ENCODE measurements at regions not wholly inside any gene's neighbourhood (a gene's known extent, or its start where the extent isn't known, plus 50 kb on each side); places are given as distances from the start of the nearest gene placed in this dataset.

DNA sequence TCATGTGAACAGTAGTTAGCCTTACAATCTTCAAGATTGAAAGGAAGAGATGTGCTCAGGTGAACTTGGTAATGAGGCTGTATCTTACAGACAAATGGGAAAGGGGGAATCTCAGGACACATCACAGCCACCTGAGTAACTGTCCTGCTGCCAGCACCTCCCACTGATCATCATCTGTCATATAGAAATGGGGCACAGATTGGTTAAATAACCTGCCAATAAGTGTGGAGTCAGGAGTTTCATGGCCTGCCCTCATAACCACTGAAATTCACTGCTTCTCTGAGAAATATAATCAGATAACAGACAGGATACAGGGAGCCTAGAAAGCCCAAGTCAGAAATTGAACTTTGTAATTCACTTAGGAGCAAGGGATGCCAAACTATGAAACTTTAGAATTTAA, 64.9 kb upstream of the TAS2R16 start:
- CTCF ChIA-PET: interaction anchor here (0.6 kb wide), 1 partner anchor 170 kb away, joined by 3 read pairs; no protein-coding TSS in a partner anchor
- no peak overlapping the region for H3K27ac ChIP-seq
- TF ChIP-seq, protein P1, sequence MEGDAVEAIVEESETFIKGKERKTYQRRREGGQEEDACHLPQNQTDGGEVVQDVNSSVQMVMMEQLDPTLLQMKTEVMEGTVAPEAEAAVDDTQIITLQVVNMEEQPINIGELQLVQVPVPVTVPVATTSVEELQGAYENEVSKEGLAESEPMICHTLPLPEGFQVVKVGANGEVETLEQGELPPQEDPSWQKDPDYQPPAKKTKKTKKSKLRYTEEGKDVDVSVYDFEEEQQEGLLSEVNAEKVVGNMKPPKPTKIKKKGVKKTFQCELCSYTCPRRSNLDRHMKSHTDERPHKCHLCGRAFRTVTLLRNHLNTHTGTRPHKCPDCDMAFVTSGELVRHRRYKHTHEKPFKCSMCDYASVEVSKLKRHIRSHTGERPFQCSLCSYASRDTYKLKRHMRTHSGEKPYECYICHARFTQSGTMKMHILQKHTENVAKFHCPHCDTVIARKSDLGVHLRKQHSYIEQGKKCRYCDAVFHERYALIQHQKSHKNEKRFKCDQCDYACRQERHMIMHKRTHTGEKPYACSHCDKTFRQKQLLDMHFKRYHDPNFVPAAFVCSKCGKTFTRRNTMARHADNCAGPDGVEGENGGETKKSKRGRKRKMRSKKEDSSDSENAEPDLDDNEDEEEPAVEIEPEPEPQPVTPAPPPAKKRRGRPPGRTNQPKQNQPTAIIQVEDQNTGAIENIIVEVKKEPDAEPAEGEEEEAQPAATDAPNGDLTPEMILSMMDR (conservative IDR thresholded peaks at IDR 0.05; ENCODE audit: low read depth): no peak
- no peak for DNase-seq (ENCODE audit: low spot score)
- POLR2A ChIA-PET (ENCODE audit: low non-redundant PET): no interaction called here

- ChIA-PET POLR2A (ENCODE audit: low non-redundant PET) (no interaction called here), CTCF (no interaction called here)
- TF ChIP-seq, protein P1 (conservative IDR thresholded peaks at IDR 0.05; ENCODE audit: low read depth): no peak
- H3K27ac ChIP-seq: no peak overlapping the region
- DNase-seq (ENCODE audit: low spot score): no peak
Measured at GRCh38 chr7:123057911-123058310, 62.4 kb upstream of the TAS2R16 start.

DNA sequence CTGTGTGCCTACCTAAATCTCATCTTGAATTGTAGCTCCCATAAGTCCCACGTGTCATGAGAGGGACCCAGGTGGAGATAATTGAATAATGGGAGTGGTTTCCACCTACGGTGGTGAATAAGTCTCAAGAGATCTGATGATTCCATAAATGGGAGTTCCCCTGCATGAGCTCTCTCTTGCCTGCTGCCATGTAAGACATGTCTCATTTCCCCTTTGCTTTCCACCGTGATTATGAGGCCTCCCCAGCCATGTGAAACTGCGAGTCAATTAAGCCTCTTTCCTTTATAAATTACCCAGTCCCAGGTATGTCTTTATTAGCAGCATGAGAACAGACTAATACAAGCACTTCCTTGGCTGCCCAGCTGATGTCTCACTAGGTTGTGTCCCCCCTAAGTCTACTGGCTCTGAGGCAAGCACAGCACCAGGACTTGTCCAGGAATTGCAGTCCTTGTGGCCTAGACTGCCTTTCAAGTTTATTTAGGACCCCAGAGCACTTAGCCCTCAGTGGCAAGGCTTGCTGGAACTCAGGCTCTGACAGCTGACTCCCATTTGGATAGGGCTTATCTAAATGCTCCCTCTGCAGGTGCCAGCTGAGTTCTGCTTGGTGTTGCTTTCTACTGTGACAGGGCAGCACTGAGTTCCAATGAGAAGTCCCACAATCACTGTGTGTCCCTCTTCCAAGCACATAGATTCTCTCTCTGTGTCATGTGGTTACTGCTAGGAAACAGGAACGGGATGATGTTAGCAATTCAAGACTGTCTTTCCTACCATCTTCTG, 59.0 kb upstream of the TAS2R16 start:
- TF ChIP-seq, protein P1 (conservative IDR thresholded peaks at IDR 0.05; ENCODE audit: low read depth): no peak
- H3K27ac ChIP-seq: no peak overlapping the region
- no peak for DNase-seq (ENCODE audit: low spot score)
- ChIA-PET POLR2A (ENCODE audit: low non-redundant PET) (no interaction called here), CTCF (no interaction called here)

- DNase-seq (ENCODE audit: low spot score): no peak
- TF ChIP-seq, protein P1 (conservative IDR thresholded peaks at IDR 0.05; ENCODE audit: low read depth): no peak
- ChIA-PET CTCF (no interaction called here), POLR2A (ENCODE audit: low non-redundant PET) (no interaction called here)
- no peak overlapping the region for H3K27ac ChIP-seq
Measured at GRCh38 chr7:123051916-123052315, 56.4 kb upstream of the TAS2R16 start.

GRCh38 chr7:123047955-123048354, 52.5 kb upstream of the TAS2R16 start:
- TF ChIP-seq, protein P1 (conservative IDR thresholded peaks at IDR 0.05; ENCODE audit: low read depth): no peak
- DNase-seq (ENCODE audit: low spot score): no peak
- H3K27ac ChIP-seq: no peak overlapping the region
- CTCF ChIA-PET: no interaction called here
- POLR2A ChIA-PET (ENCODE audit: low non-redundant PET): no interaction called here

All from RWPE1 (cell line).